NCI-H526 (cell line): ENCODE measurements at regions not wholly inside any gene's neighbourhood (a gene's known extent, or its start where the extent isn't known, plus 50 kb on each side); places are given as distances from the start of the nearest gene placed in this dataset.
"Not testable (repeated sequence)": the region's sequence is repeated elsewhere in the genome, so short reads cannot be mapped to it uniquely, and the experiment has no call there.

Experiments
- DNase-seq, 2 experiments: peaks; one replicate each; lab custom pipeline; 2025; lab: John Stamatoyannopoulos, UW

DNA sequence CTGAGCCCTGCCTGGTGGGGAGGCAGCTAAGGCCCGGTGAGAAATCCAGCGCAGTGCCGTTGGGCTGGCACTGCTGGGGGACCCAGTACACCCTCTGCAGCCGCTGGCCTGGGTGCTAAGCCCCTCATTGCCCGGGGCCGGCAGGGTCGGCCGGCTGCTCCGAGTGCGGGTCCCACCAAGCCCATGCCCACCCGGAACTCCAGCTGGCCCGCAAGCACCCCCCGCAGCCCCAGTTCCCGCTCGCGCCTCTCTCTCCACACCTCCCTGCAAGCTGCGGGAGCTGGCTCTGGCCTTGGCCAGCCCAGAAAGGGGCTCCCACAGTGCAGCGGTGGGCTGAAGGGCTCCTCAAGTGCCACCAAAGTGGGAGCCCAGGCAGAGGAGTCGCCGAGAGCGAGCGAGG is 225.1 kb upstream of the ANKH start:
- DNase-seq, result not testable (repeated sequence)

DNA sequence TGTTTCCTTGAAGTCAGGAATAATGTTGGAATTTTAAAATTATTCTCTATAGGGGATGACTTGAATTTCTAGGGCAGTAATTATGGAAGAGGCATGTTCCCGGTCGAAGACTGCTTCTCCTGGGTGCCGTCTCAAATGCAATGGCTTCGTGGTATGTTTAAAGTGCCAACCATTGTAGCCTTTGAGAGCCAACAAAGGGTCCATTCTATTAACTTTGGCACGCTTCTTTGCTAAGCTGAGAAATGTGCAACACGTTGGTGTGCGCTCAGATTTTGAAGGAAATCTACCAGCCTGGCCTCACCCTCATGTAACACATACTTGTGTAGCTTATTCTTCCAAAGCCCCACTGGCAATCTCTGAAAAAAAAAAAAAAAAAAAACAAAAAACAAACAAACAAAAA is 221.2 kb upstream of the ANKH start:
- DNase-seq, result no peak

DNA sequence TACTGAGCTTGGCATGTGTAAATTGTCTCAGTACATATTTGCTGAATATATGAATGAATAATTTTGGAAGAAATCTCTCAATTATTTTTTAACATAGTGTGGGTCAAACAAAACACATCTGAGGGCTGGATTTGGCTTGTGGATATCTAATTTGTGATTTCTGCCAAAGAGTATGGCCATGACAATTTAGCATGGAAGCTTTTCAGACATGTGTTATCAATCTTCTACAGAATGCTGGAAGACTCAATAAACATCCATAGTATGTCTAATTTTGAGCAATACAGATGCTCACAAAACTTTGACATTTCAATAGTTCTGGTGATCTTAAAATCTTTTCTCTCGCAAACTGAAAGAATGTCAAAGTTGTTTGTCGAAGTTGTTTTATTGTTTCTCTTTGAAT is 214.1 kb upstream of the ANKH start:
- DNase-seq, result no peak

DNA sequence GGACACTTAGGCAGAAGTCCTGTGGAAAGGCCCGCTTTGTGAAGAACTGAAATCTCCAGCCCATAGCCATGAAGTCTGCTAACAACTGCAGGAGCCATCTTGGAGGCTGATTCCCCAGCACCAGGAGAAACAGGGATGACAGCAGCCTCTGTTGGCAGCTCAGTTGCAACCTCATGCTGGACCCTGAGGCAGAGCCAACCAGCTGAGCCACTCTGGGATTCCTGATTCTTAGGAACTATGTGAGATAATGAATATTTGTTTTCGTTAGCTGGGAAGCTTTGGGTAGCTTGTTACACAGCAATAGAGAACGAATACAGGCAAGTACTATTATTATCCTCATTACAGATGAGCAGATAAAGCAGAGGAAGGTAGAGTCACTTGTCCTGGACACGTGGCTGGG is 210.5 kb upstream of the ANKH start:
- no peak for DNase-seq

DNA sequence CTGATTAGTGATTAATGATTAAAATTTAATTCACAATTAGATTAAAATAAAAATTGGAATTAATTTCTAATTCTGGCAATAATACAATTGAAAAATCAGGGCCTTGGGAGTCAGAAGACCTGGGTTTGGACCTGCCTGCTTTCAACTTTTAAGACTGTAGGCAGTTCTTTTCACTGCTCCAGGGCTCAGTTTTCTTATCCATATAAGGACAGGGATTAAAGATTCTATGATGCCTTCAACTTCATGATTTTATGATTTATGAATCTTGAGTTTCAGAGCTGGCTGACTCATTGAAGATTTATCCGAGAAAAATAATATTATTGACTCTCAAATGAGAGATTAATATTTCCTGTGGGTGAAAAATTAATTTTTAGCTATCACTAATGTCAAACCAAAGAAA is 208.6 kb upstream of the ANKH start:
- DNase-seq, result no peak

DNA sequence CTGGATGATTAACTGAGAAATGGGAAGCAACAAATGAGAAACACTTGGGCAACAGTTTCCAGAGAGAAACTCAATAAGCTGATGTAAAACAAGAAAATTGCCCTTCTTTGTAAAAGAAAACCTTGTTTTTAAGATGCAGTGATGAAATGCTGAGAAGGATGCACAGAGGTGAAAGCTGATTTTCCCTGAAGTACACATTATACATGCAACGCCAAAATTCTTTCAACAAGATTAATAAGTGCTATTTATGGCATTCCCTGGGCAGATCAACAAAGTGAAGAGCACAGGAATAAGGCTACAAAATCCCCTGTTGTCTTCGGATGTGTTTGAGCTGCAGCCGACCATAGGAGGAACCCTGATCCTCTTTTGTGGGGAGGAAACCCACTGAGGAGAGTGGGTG is 208.0 kb upstream of the ANKH start:
- no peak for DNase-seq

DNA sequence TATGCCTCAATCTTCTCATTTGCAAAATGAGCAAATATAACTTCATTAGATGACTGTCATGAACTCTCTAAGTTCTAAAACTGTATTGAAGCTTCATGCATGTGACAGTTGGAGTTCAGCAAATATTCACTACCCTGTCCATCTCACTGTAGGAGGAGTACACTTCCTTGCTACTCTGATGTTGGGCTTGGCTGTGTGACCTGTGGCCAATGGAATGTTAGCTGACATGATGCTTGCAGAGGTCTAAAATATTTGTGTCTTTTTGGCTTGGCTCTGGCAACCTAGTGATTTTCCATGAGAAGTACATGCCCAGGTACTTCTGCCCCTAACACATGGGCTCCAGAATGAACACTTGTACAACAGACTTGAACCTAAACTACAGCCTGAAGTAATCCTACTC is 203.1 kb upstream of the ANKH start:
- DNase-seq, result no peak

DNA sequence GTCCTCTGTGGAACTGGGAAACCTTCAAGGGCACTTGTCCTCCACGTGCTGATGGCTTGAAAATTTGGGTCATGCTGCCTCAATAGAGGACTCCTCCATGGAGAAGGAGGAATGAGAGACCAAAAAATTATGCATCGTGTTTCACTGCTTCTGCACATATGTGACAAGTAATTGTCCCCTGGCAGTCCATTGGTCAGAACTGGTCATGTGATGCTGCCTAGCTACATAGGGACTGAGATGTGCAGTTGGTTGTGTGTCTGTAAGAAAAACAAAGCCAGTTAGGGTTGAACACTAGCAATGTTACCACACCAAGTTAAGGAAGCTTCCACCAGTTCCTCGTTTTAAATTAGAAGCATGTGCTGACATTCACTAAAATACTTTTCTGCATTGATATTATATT is 201.9 kb upstream of the ANKH start:
- DNase-seq, result no peak

DNA sequence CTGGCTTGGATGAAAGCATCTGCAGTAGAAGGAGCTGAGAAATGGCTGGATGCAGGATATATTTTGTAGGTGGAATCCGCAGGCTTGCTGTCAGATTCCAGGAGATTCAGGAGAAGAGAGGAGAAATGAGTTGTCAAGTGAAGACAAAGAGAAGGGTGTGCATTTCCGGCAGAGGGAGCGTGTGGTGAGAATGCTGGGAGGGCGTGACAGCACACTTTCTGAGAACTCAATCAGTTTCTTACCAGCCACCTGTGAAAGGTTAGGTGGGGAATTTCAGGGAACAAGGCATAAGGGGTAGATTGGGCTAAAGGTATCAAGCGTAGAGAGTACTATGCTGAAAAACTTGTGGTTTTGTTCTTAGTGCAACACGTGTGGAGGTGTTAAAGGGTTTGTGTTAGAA is 199.3 kb upstream of the ANKH start:
- no peak for DNase-seq

DNA sequence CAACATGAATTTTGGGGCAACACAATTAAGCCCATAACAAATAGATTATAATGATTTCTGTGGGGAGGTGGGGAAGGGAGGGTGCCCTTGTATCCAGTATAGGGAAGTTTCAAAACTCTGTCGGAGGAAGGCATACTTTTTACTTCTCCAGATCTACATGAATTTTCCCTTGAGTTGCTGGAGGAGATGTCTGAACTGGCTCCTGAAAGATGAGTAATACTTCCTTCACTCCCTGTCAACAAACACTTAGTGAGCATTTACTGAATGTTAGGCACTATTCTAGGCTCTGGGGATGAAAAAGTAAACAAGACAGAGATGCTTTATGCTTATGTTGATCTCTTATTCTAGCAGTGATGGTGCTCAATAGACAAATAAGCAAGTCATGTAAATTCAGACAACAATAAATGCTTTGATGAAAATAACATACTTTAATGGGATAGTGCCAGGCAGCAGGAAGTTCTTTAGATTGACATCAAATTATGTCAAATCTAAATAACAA is 197.9 kb upstream of the ANKH start:
- no peak for DNase-seq

DNA sequence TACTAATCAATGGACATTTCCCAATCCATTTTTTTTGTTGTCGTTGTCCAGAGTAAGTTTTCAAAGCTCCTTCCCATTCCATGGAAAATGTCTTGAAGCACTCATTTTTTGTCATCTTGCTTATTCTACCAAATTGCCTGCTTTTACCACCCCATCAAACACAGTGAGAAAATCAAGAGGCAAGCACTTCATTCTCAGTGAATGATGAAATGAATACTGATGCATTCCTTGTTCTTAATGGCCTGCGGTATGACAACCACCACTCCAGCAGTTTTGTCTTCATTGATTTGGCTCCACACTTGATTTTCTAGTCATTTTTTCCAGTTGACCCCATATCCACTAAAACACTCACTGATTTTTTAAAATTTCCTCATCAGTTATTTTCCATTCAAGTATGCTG is 193.5 kb upstream of the ANKH start:
- DNase-seq, result no peak

DNA sequence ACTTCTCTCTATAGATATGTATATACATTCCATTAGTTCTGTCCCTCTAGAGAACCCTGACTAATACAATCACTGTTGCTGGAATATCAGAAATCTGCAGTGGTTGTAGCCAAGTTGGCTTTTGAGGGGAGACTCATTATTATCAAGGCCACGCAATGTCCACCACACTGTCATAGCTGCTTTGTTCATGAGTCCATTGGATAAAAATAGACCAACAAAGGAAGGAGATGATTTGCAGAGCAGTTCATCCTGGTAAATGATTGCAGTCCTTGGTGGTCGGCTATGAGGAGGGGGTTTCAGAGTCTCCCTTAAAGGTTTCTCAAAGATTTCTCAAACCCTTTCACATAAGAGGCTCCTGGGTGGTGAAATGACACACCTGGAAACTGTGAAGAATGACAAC is 192.8 kb upstream of the ANKH start:
- no peak for DNase-seq

DNA sequence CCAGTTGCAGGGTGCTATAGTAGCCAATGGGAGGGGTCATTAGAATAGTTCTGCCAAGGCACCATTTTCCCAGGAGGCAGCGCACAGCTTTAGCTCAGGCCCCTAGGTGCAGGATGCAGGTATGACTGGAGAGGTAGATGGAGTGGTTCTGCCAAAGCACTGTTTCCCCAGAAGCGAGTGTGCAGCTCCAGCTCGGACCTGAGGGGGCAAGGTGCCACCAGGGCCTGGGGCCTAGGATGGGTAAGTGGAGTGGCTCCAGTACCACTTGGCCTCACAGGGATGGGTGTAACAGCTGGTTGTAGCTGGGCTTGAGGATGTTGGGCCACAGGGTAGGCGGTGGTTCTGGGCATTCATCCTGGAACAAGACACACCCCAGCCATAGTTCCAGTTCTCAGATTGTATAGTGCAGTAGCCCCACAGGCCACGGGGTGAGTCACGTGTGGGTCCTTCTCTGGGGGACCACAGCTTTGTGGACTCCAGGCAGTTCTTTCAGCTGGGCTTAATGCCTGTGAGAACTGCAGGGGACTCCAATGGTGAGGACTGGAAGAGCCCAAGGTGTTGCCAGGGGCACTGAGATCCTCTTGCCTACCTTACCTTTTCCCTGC is 185.5 kb upstream of the ANKH start:
- DNase-seq, result no peak

DNA sequence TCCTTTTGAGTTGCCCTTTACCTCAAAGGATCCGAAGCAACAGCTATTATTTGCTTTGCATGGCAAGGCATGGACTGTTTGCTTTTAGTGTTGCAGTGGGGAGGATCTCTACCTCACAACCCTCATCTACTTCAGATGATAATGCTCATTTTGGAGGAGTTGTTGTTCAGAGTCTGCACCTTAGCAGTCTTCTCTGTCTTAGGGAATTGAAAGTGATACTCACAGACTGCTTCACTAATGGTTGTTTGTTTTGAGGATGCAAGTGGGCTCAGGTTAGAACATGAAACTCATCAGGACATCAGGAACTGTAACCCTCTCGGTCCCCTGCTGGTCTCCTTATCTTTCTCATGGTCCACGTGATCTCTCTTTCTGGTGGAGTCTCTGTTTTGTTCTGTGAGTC is 172.9 kb upstream of the ANKH start:
- DNase-seq, result no peak

DNA sequence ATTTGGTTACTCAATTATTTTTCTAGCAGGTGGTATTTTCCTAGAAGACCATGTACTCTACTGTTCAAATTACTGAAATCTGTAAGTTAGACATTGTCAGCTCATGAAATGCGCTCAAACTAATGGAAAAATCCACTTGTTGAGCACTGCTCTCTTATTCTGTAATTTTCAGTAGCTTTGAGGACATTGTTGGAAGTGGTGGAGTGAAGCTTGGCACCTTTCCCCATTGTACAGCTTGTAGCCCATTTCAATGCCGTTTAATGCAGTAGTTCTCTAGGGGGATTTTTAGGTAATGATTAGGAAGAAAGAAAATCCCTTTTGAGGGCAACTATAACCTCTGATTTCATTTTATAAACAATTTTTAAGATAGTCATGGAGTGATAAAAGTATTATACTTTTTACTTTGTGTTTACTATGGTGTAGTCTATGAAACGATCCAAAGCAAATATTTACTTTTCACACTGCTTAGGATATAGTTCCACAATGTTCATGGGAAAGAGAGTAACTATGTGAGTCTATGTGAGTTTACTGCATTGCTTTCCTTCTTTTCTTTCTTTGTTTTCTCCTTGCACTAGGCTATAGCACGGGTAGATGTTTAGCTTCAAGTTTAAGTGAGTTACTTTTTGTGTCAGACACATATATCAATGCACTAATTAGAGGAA is 165.8 kb upstream of the ANKH start:
- no peak for DNase-seq

DNA sequence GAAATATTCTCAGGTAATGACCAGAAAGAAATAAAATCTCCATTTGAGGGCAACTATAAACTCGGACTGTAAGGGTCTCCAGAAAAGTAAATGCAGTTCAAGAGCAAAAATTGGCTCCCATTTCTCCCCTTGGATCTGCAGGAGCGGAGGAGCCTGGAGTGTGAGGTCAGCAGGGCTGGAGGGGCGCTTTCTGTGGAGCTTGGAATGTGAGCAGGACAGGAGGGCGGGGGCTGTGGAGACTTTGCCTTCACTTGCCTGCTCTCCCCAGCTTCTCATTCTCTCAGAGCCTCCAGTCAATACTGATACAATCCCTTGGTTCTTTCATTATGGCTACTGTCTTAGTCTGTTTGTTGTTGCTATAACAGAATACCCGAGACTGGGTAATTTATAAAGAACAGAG is 162.8 kb upstream of the ANKH start:
- no peak for DNase-seq

DNA sequence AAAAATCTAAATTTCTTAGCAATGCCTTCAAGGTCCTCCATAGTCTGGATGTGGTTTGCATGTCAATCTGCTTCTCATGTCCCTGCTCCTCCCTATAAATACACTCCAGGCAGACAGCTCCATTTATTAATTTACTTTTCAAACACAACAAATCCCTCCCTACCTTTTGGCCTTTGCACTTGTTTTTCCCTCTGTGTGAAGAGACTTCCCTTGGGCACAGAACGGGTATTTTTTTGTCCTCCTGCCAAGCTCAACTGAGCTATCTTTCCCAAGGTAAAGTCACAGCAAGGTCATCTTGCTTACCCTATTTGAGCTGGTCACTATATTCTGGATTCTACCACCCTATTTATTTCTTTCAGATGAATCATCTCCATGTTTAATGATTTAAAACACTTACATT is 159.6 kb upstream of the ANKH start:
- DNase-seq, result no peak

DNA sequence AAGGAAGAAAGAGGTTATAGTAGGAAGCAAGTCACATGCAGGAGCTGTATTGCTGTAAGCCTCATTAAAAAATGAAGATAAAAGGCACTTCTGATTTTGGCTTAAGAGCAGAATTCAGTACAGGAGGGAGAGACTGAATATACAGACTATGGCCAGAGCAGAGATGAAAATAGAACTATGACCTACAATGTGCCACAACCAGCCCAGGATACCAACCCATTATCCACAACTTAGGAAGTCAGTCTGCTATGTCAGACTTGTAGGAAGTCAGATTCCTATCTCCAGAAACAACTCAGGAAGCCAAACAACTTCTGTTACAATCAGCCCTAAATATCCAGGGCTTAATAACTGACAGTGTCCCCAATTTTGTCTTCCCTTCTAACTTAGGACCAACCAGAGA is 156.2 kb upstream of the ANKH start:
- no peak for DNase-seq

DNA sequence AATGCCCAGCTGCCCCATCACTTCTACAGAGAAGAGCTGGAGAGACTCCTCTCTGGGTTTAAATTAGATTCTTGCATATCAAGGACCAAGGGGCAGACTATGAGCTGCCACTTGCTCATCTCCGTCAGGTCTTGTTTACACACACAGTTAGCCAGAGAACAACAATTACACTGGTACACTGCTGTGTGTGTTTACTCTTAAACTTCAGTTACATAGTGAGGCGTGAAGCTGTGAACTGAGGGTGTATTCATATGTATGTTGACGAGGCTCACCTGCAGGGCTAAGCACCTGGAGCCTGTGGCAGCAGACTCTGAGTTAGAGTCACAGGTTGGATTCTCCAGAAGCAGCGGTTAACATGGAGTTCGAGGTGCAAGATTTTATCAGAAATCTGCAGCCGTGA is 155.4 kb upstream of the ANKH start:
- DNase-seq, result no peak

DNA sequence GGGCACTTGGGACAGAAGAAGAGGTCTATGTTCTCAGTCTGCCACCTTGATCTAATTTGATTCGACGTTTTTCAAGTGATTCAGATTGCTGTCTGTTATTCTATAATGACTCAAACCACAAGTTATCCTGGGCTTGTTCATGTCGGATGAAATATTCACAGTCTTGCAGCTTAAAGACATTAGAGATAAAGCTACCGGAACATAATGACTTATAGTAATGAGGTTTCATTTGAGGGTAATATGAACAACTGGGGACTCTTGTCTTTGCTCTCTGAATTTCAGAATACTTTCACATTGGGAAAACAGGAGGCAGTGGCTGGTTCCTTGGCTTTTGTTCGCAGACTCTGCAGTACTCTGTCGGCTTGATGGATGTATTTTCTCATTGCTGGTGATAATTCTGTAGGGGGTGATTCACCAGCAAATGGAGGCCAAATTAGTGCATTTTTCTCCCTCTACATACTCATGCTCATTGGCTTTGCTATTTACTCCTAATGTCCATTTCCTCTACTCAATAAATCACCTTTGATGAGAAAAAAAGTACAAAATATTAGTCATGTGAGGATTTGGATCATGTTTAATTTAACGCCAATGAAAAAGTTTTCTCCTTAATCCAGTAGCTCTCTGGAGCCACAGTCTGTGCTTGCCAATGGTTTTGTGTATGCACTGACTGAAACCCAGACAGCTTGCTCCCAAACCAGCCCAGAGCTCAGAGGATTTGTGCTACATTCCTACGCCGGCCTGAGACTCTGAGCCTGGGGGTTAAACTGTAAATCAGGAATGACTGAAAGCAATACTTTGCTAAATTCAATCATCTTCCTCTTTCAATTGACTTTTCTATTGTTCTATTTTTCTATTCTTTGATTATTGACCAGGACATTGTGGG is 154.7 kb upstream of the ANKH start:
- DNase-seq, result no peak

DNA sequence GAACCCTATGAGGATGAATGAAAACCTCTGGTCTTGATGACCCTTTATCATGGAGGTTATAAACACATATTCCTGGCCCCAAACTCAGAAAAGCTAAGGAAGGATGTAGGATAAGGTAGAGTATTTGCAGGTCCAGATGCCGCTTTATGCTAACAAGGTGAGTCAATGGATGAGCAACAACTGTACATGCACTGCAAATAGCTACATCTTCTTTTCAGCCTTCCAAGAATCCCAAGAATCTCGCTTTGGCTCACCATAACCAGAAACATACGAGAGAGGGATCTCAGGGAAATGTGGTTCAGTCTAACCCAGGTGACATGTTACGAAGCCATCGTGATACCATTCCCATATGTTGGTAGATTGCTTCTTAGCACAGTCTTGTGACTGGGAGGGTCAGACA is 152.3 kb upstream of the ANKH start:
- no peak for DNase-seq

DNA sequence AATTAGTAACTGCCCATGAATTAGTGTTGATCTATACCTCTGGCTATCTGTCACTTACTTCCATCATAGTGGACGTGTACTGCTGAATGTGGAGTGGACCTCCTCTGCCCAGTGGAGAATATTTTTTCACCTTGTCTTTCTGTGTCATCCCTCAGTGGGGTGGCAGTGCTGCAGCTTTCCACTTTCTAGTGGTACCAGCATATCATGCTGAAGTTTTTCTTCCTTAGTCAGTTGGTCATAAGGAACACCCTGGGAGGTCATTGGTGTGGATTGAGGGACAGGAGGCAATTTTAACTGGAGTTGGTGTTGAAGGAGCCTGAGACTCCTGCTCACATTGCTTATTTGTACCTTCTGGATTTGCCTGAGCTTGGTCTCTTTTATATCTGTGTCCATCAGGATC is 151.7 kb upstream of the ANKH start:
- DNase-seq, result no peak
